GM12878 (cell line): ENCODE measurements at regions not wholly inside any gene's neighbourhood (a gene's known extent, or its start where the extent isn't known, plus 50 kb on each side); places are given as distances from the start of the nearest gene placed in this dataset.

ENCODE experiments used
- ATAC-seq: fragments of 200-7000 bp; cut with Tn5 transposase; 3 replicates; pipeline ENCODE4 v1.9.1; 2020; ENCODE audit warnings: mild to moderate bottlenecking, moderate library complexity
- BruUV-seq: library from RNA; stranded (reverse); fragments of 400-500 nt; replicated peaks from 2 replicates; lab custom pipeline; 2021; lab: Mats Ljungman, UMichigan
- CTCF ChIA-PET: fragments of 300-600 bp; sonication (Branson Sonifier 250); formaldehyde crosslinking; extraction: SDS; loops from one replicate; lab custom pipeline; 2021; ENCODE audit warnings: inconsistent platforms; lab: Yijun Ruan, JAX
- POLR2A ChIA-PET: fragments of 350-600 bp; formaldehyde crosslinking; extraction: SDS; loops from one replicate; lab custom pipeline; 2021; ENCODE audit warnings: inconsistent platforms; lab: Charles Lee
- RAD21 ChIA-PET: fragments of 300-600 bp; sonication (Branson Sonifier 250); formaldehyde crosslinking; loops from one replicate; lab custom pipeline; 2023; ENCODE audit warnings: antibody characterized with exemption; ENCODE audit not compliant: unreplicated experiment; lab: Charles Lee
- SMC1A ChIA-PET: fragments of 300-600 bp; sonication (Branson Sonifier 250); formaldehyde crosslinking; loops from one replicate; lab custom pipeline; 2023; ENCODE audit not compliant: unreplicated experiment, uncharacterized antibody; lab: Charles Lee
- DNase-seq: peaks from one replicate; pipeline ENCODE4 v3.0.0-alpha.2; 2011; ENCODE audit warnings: low read depth, low spot score
- FAIRE-seq: peaks from 3 replicates; lab custom pipeline; 2011; peaks lifted over from hg19 to GRCh38; lab: Jason Lieb, UNC
- H2AFZ ChIP-seq: 2 replicates; pipeline ENCODE4 v1.6.0; 2011; ENCODE audit warnings: low read depth, low read length, control low read depth; ENCODE audit not compliant: control insufficient read depth
- H3K27ac ChIP-seq: 2 replicates; pipeline ENCODE4 v1.5.1; 2011; ENCODE audit warnings: control low read depth; ENCODE audit not compliant: control insufficient read depth, insufficient read depth
- H3K27me3 ChIP-seq, 2 experiments: replicated peaks in 1 of 2; 2 replicates each; pipeline versions ENCODE4 v1.6.0 to v1.6.1; 2011; ENCODE audit warnings: low read length in 1 of 2; ENCODE audit not compliant: control insufficient read depth in 2 of 2, insufficient read depth in 2 of 2
- H3K36me3 ChIP-seq, 2 experiments: 2 replicates each; pipeline ENCODE4 v1.5.1; 2011; ENCODE audit warnings: low read length in 1 of 2; ENCODE audit not compliant: control insufficient read depth in 2 of 2, insufficient read depth in 2 of 2
- H3K4me1 ChIP-seq: 2 replicates; pipeline ENCODE4 v1.6.1; 2011; ENCODE audit warnings: mild to moderate bottlenecking, low read length, moderate library complexity, mixed read lengths; ENCODE audit not compliant: control insufficient read depth, insufficient read depth
- H3K4me2 ChIP-seq: 2 replicates; pipeline ENCODE4 v1.6.0; 2011; ENCODE audit warnings: control low read depth; ENCODE audit not compliant: control insufficient read depth, insufficient read depth
- H3K4me3 ChIP-seq: fragments of 200-600 bp; sonication (generic); 2 replicates; pipeline ENCODE4 v1.5.1; 2016
- H3K79me2 ChIP-seq: 2 replicates; pipeline ENCODE4 v1.6.0; 2011; ENCODE audit warnings: low read length; ENCODE audit not compliant: control insufficient read depth, insufficient read depth
- H3K9ac ChIP-seq: 2 replicates; pipeline ENCODE4 v1.8.0; 2011; ENCODE audit warnings: low read length, control low read depth, mixed read lengths; ENCODE audit not compliant: control insufficient read depth, insufficient read depth
- H3K9me3 ChIP-seq: replicated peaks from 3 replicates; pipeline ENCODE4 v1.5.1; 2011; ENCODE audit warnings: mild to moderate bottlenecking, low read length; ENCODE audit not compliant: control insufficient read depth, insufficient read depth
- H4K20me1 ChIP-seq: 2 replicates; pipeline ENCODE4 v1.6.0; 2011; ENCODE audit not compliant: control insufficient read depth, insufficient read depth
- ASH2L ChIP-seq: fragments of 300-600, 200-600 bp; sonication (generic); IDR thresholded peaks from 2 replicates; pipeline ENCODE4 v1.6.1; 2017; ENCODE audit warnings: low read depth, mild to moderate bottlenecking, borderline replicate concordance
- BCL11A ChIP-seq: IDR thresholded peaks from 2 replicates; pipeline ENCODE4 v1.6.1; 2011; ENCODE audit warnings: low read depth, low read length
- BRCA1 ChIP-seq: IDR thresholded peaks from 2 replicates; pipeline ENCODE4 v1.6.1; 2011; ENCODE audit warnings: low read depth, low read length, improper control_type of control experiment
- CTCF ChIP-seq, 3 experiments: IDR thresholded peaks in 2 of 3; conservative IDR thresholded peaks in 1 of 3; 2 replicates each; pipeline ENCODE4 v1.5.1; 2011; ENCODE audit warnings: low read depth in 3 of 3, low read length in 3 of 3, mild to moderate bottlenecking in 3 of 3, control low read depth in 2 of 3, moderate library complexity in 2 of 3, inconsistent platforms in 1 of 3, mixed read lengths in 1 of 3; ENCODE audit not compliant: control insufficient read depth in 2 of 3, insufficient read depth in 1 of 3; ENCODE audit errors: extremely low read depth in 1 of 3
- EGR1 ChIP-seq, 2 experiments: IDR thresholded peaks; 1 replicate in 1 of 2; 2 replicates in 1 of 2; pipeline ENCODE4 v1.6.1; 2011 to 2012; ENCODE audit warnings: low read depth in 2 of 2, low read length in 2 of 2, borderline replicate concordance in 1 of 2, mild to moderate bottlenecking in 1 of 2, moderate library complexity in 1 of 2
- IRF3 ChIP-seq: fragments of 450-650 bp; IDR thresholded peaks from 2 replicates; pipeline ENCODE4 v1.6.1; 2014; ENCODE audit warnings: mild to moderate bottlenecking
- NFIC ChIP-seq: IDR thresholded peaks from 2 replicates; pipeline ENCODE4 v1.6.1; 2012; ENCODE audit warnings: low read depth, mild to moderate bottlenecking, inconsistent platforms, low read length, moderate library complexity
- SKIL ChIP-seq: fragments of 450-650 bp; IDR thresholded peaks from 2 replicates; pipeline ENCODE4 v1.6.1; 2017; ENCODE audit warnings: mild to moderate bottlenecking, low read depth, inconsistent platforms; ENCODE audit not compliant: poor library complexity, severe bottlenecking
- SMAD1 ChIP-seq: fragments of 450-650 bp; IDR thresholded peaks from 2 replicates; pipeline ENCODE4 v1.6.1; 2018; ENCODE audit warnings: mild to moderate bottlenecking, low read depth; ENCODE audit not compliant: partially characterized antibody
- SREBF2 ChIP-seq: IDR thresholded peaks from 2 replicates; pipeline ENCODE4 v1.6.1; 2012; ENCODE audit warnings: mild to moderate bottlenecking, low read length
- SUPT20H ChIP-seq: IDR thresholded peaks from 2 replicates; pipeline ENCODE4 v1.6.1; 2011; ENCODE audit warnings: low read depth, mild to moderate bottlenecking, low read length, moderate library complexity, borderline replicate concordance; ENCODE audit not compliant: control insufficient read depth
- ZZZ3 ChIP-seq: IDR thresholded peaks from 2 replicates; pipeline ENCODE4 v1.6.1; 2011; ENCODE audit warnings: low read depth; ENCODE audit not compliant: control insufficient read depth, insufficient read length
- WGBS: methylation state at CpG from one replicate; pipeline ENCODE4 v1.1.6; 2016; ENCODE audit warnings: low lambda C conversion rate; ENCODE audit not compliant: insufficient replicate concordance, insufficient coverage; ENCODE audit errors: missing lambda C conversion rate; 5-methylcytosine and 5-hydroxymethylcytosine counted together
- in situ Hi-C: fragments of 300-500 bp; cut with MboI; formaldehyde crosslinking; loops from 9 replicates; pipeline ENCODE4 v1.14.3; 2018; ENCODE audit warnings: mixed read lengths
- intact Hi-C: fragments of 100-400 bp; cut with micrococcal nuclease; formaldehyde crosslinking; loops from one replicate; pipeline ENCODE4 v1.14.2; 2022; ENCODE audit not compliant: unreplicated experiment

GRCh38 chr14:48957486-48957885, 628.7 kb downstream of the RPS29 start:
- ChIA-PET SMC1A (no interaction called here), CTCF (no interaction called here), RAD21 (no interaction called here), POLR2A (no interaction called here)
- no peak overlapping the region for H3K4me3 ChIP-seq
- intact Hi-C loops = no loop called here
- no TSS peak for BruUV-seq
- no peak overlapping the region for H3K27ac ChIP-seq
- H3K36me3 ChIP-seq = no peaks in the 10 kb centered on the region
- no peaks in the 10 kb centered on the region for H3K27me3 ChIP-seq
- in situ Hi-C loops = no loop called here
- H2AFZ ChIP-seq = no peak overlapping the region
- H4K20me1 ChIP-seq = no peaks in the 10 kb centered on the region
- H3K9ac ChIP-seq = no peak overlapping the region
- no peak for DNase-seq
- H3K4me1 ChIP-seq = no peaks in the 10 kb centered on the region
- no peaks in the 10 kb centered on the region for H3K9me3 ChIP-seq
- no peak for FAIRE-seq
- no peaks in the 10 kb centered on the region for H3K79me2 ChIP-seq
- no peak for TF ChIP-seq SUPT20H
- no peak for TF ChIP-seq CTCF (IDR thresholded peaks at IDR 0.05 in 2 of 3, conservative IDR thresholded peaks at IDR 0.05 in 1 of 3; ENCODE audit: control insufficient read depth in 2 of 3, extremely low read depth in 1 of 3, insufficient read depth in 1 of 3, low read depth in 3 of 3, low read length in 3 of 3)
- no peak for TF ChIP-seq IRF3
- TF ChIP-seq ZZZ3 = no peak
- no peak for TF ChIP-seq NFIC
- no peak for TF ChIP-seq BRCA1
- TF ChIP-seq BCL11A = no peak
- no peak for TF ChIP-seq SREBF2
- no peak for TF ChIP-seq ASH2L
- TF ChIP-seq SMAD1 = no peak
- TF ChIP-seq EGR1 (IDR thresholded peaks at IDR 0.05; ENCODE audit: borderline replicate concordance in 1 of 2, low read depth in 2 of 2, low read length in 2 of 2) = no peak
- no peak for TF ChIP-seq SKIL
- TF ChIP-seq, all 136 proteins: peak for 0
- ATAC-seq = no peak
- no peak overlapping the region for H3K4me2 ChIP-seq
- WGBS = 44% methylated on average over 5 of the region's 5 CpGs
